Testis (tissue), 2 donors: ENCODE measurements at regions not wholly inside any gene's neighbourhood (a gene's known extent, or its start where the extent isn't known, plus 50 kb on each side); places are given as distances from the start of the nearest gene placed in this dataset.
"Not testable (repeated sequence)": the region's sequence is repeated elsewhere in the genome, so short reads cannot be mapped to it uniquely, and the experiment has no call there.

Source experiments
- DNase-seq: peaks from one replicate; pipeline ENCODE4 v3.0.0-alpha.2; 2019
- H3K27ac ChIP-seq, 2 donors: fragments of 200-600 bp; sonication (generic); one replicate each; pipeline ENCODE4 v1.5.1; 2019
- H3K27me3 ChIP-seq: fragments of 200-600 bp; sonication (generic); one replicate; pipeline ENCODE4 v1.5.1; 2019
- H3K36me3 ChIP-seq: fragments of 200-600 bp; sonication (generic); one replicate; pipeline ENCODE4 v1.5.1; 2017; ENCODE audit warnings: low read depth; ENCODE audit errors: missing control alignments
- H3K4me1 ChIP-seq: fragments of 200-600 bp; sonication (generic); one replicate; pipeline ENCODE4 v1.5.1; 2019
- H3K4me3 ChIP-seq, 2 donors: fragments of 200-600 bp; sonication (generic); one replicate each; pipeline ENCODE4 v1.5.1; 2017 to 2019
- H3K9me3 ChIP-seq: fragments of 200-600 bp; sonication (generic); one replicate; pipeline ENCODE4 v1.5.1; 2017
- CTCF ChIP-seq, 3 experiments: fragments of 450-650 bp in 2 of 3; fragments of 200-600 bp in 1 of 3; sonication (generic) in 1 of 3; IDR thresholded peaks; one replicate each; pipeline ENCODE4 v1.5.1; 2016 to 2019; ENCODE audit warnings: antibody characterized with exemption in 3 of 3, mild to moderate bottlenecking in 2 of 3, moderate library complexity in 1 of 3
- POLR2A ChIP-seq: fragments of 450-650 bp; IDR thresholded peaks from one replicate; pipeline ENCODE4 v1.6.1; 2017; ENCODE audit warnings: antibody characterized with exemption, mild to moderate bottlenecking, moderate library complexity
- WGBS, 2 donors: methylation state at CpG; one replicate each; pipeline ENCODE4 v1.1.5; 2018; 5-methylcytosine and 5-hydroxymethylcytosine counted together
- intact Hi-C: fragments of 100-400 bp; cut with DNase I; formaldehyde crosslinking; loops from one replicate; pipeline ENCODE4 v1.15.1; 2023; ENCODE audit warnings: low total_unique reads

GRCh38 chr9:119689879-119690278 lies 320.6 kb upstream of the BRINP1 start:
- no peak for TF ChIP-seq CTCF (IDR thresholded peaks at IDR 0.05)
- TF ChIP-seq POLR2A = no peak
- H3K27me3 ChIP-seq = no peaks in the 10 kb centered on the region
- H3K4me1 ChIP-seq = no peaks in the 10 kb centered on the region
- WGBS, 2 donors = 27 to 32% methylated on average over 4 of the region's 4 CpGs
- no peak overlapping the region for H3K27ac ChIP-seq
- no peak for DNase-seq
- no peaks in the 10 kb centered on the region for H3K9me3 ChIP-seq
- intact Hi-C loops = no loop called here
- no peaks in the 10 kb centered on the region for H3K36me3 ChIP-seq
- no peak overlapping the region for H3K4me3 ChIP-seq

GRCh38 chr9:119688547-119688946 lies 319.3 kb upstream of the BRINP1 start:
- Histone ChIP-seq H3K9me3 (no peaks in the 10 kb centered on the region), H3K27ac (no peak overlapping the region), H3K4me1 (no peaks in the 10 kb centered on the region), H3K4me3 (no peak overlapping the region), H3K27me3 (no peaks in the 10 kb centered on the region), H3K36me3 (no peaks in the 10 kb centered on the region)
- no peak for DNase-seq
- intact Hi-C loops = no loop called here
- WGBS, 2 donors = 74 to 75% methylated on average over 3 of the region's 3 CpGs
- TF ChIP-seq POLR2A (no peak), CTCF (IDR thresholded peaks at IDR 0.05) (no peak)

GRCh38 chr9:119677811-119678505 lies 308.7 kb upstream of the BRINP1 start:
- no peak overlapping the region for H3K4me3 ChIP-seq
- peak; percentile 15 for DNase-seq
- H3K9me3 ChIP-seq = no peaks in the 10 kb centered on the region
- no peaks in the 10 kb centered on the region for H3K36me3 ChIP-seq
- H3K4me1 ChIP-seq = no peaks in the 10 kb centered on the region
- WGBS, 2 donors = 33 to 47% methylated on average over 7 of the region's 7 CpGs
- TF ChIP-seq CTCF (IDR thresholded peaks at IDR 0.05) = no peak
- no peaks in the 10 kb centered on the region for H3K27me3 ChIP-seq
- intact Hi-C loops = no loop called here
- H3K27ac ChIP-seq = no peak overlapping the region

GRCh38 chr9:119675951-119676350 lies 306.7 kb upstream of the BRINP1 start:
- WGBS, 2 donors = 65 to 83% methylated on average over 3 of the region's 3 CpGs
- intact Hi-C loops = no loop called here
- Histone ChIP-seq H3K9me3 (no peaks in the 10 kb centered on the region), H3K27me3 (no peaks in the 10 kb centered on the region), H3K27ac (no peak overlapping the region), H3K36me3 (no peaks in the 10 kb centered on the region), H3K4me1 (no peaks in the 10 kb centered on the region), H3K4me3 (no peak overlapping the region)
- TF ChIP-seq CTCF (IDR thresholded peaks at IDR 0.05) (no peak), POLR2A (no peak)
- no peak for DNase-seq

GRCh38 chr9:119672763-119673162 lies 303.5 kb upstream of the BRINP1 start:
- H3K27ac ChIP-seq, DNase-seq, H3K9me3 ChIP-seq, H3K36me3 ChIP-seq, H3K4me1 ChIP-seq, H3K4me3 ChIP-seq, H3K27me3 ChIP-seq, intact Hi-C loops: not testable (repeated sequence)
- WGBS, 2 donors = 59 to 79% methylated on average over 4 of the region's 4 CpGs
